ENCODE measurements at regions not wholly inside any gene's neighbourhood (a gene's known extent, or its start where the extent isn't known, plus 50 kb on each side); places are given as distances from the start of the nearest gene placed in this dataset.
"Not testable (repeated sequence)": the region's sequence is repeated elsewhere in the genome, so short reads cannot be mapped to it uniquely, and the experiment has no call there.

GRCh38 chr5:36418152-36418979, 116.7 kb upstream of the RANBP3L start:
- ATAC-seq: no peak

GRCh38 chr5:36421256-36421655, 119.6 kb upstream of the RANBP3L start:
- no peak for DNase-seq (ENCODE audit: low spot score)

More at GRCh38 chr5:36418152-36418979, 116.7 kb upstream of the RANBP3L start:
- peak overlapping the region in 1 of 2 donors; percentile 38 for H3K27ac Mint-ChIP-seq
- peaks cover 0 to 15% of the 10 kb centered on the region in 2 donors for H3K4me1 Mint-ChIP-seq (ENCODE audit: low read depth in 2 of 2)
- no peak overlapping the region for H3K4me3 Mint-ChIP-seq
- no peak for DNase-seq (ENCODE audit: low spot score)
- H3K36me3 Mint-ChIP-seq: no peaks in the 10 kb centered on the region
- no peaks in the 10 kb centered on the region for H3K9me3 Mint-ChIP-seq
- peaks cover 4 to 6% of the 10 kb centered on the region in 2 donors for H3K27me3 Mint-ChIP-seq

GRCh38 chr5:36422952-36423351, 121.2 kb upstream of the RANBP3L start:
- Mint-ChIP-seq H3K9me3 (no peaks in the 10 kb centered on the region), H3K27me3 (no peaks in the 10 kb centered on the region), H3K4me3 (no peak overlapping the region), H3K36me3 (no peaks in the 10 kb centered on the region), H3K27ac (no peak overlapping the region), H3K4me1 (ENCODE audit: low read depth in 2 of 2) (peaks cover 0 to 15% of the 10 kb centered on the region in 2 donors)
- no peak for ATAC-seq
- no peak for DNase-seq (ENCODE audit: low spot score)

More at GRCh38 chr5:36421256-36421655, 119.6 kb upstream of the RANBP3L start:
- H3K4me1 Mint-ChIP-seq (ENCODE audit: low read depth in 2 of 2): peaks cover 0 to 15% of the 10 kb centered on the region in 2 donors
- no peak for ATAC-seq
- no peak overlapping the region for H3K4me3 Mint-ChIP-seq
- H3K27ac Mint-ChIP-seq: no peak overlapping the region
- no peaks in the 10 kb centered on the region for H3K27me3 Mint-ChIP-seq
- no peaks in the 10 kb centered on the region for H3K9me3 Mint-ChIP-seq
- H3K36me3 Mint-ChIP-seq: no peaks in the 10 kb centered on the region

GRCh38 chr5:36423578-36424307, 122.0 kb upstream of the RANBP3L start:
- H3K27me3 Mint-ChIP-seq: peaks cover 0 to 2% of the 10 kb centered on the region in 2 donors

GRCh38 chr5:36426070-36426469, 124.4 kb upstream of the RANBP3L start:
- not testable (repeated sequence) for H3K9me3 Mint-ChIP-seq; H3K36me3 Mint-ChIP-seq; H3K4me1 Mint-ChIP-seq (ENCODE audit: low read depth in 2 of 2); ATAC-seq; H3K27ac Mint-ChIP-seq; H3K4me3 Mint-ChIP-seq; DNase-seq (ENCODE audit: low spot score)
- H3K27me3 Mint-ChIP-seq: peaks cover 9 to 25% of the 10 kb centered on the region in 2 donors

More at GRCh38 chr5:36423578-36424307, 122.0 kb upstream of the RANBP3L start:
- DNase-seq (ENCODE audit: low spot score) (no peak), ATAC-seq (no peak)
- H3K27ac Mint-ChIP-seq: no peak overlapping the region
- H3K4me1 Mint-ChIP-seq (ENCODE audit: low read depth in 2 of 2): peaks cover 0 to 12% of the 10 kb centered on the region in 2 donors
- H3K9me3 Mint-ChIP-seq: no peaks in the 10 kb centered on the region
- no peak overlapping the region for H3K4me3 Mint-ChIP-seq
- no peaks in the 10 kb centered on the region for H3K36me3 Mint-ChIP-seq

- Mint-ChIP-seq H3K27me3 (peaks cover 13 to 48% of the 10 kb centered on the region in 2 donors), H3K9me3 (no peaks in the 10 kb centered on the region), H3K36me3 (no peaks in the 10 kb centered on the region), H3K4me3 (no peak overlapping the region), H3K4me1 (ENCODE audit: low read depth in 2 of 2) (no peaks in the 10 kb centered on the region), H3K27ac (no peak overlapping the region)
- ATAC-seq (no peak), DNase-seq (ENCODE audit: low spot score) (no peak)
Measured at GRCh38 chr5:36435516-36435915, 133.8 kb upstream of the RANBP3L start.

- H3K9me3 Mint-ChIP-seq: no peaks in the 10 kb centered on the region
- DNase-seq (ENCODE audit: low spot score) (no peak), ATAC-seq (no peak)
- H3K27ac Mint-ChIP-seq: no peak overlapping the region
- no peak overlapping the region for H3K4me3 Mint-ChIP-seq
- no peaks in the 10 kb centered on the region for H3K36me3 Mint-ChIP-seq
- H3K27me3 Mint-ChIP-seq: peaks cover 10 to 45% of the 10 kb centered on the region in 2 donors
- H3K4me1 Mint-ChIP-seq (ENCODE audit: low read depth in 2 of 2): no peaks in the 10 kb centered on the region
Measured at GRCh38 chr5:36436306-36436705, 134.6 kb upstream of the RANBP3L start.

- no peak overlapping the region for H3K27ac Mint-ChIP-seq
- DNase-seq (ENCODE audit: low spot score): no peak
- peaks cover 14 to 51% of the 10 kb centered on the region in 2 donors for H3K27me3 Mint-ChIP-seq
- H3K9me3 Mint-ChIP-seq: no peaks in the 10 kb centered on the region
- no peaks in the 10 kb centered on the region for H3K4me1 Mint-ChIP-seq (ENCODE audit: low read depth in 2 of 2)
- no peak for ATAC-seq
- H3K4me3 Mint-ChIP-seq: no peak overlapping the region
- H3K36me3 Mint-ChIP-seq: no peaks in the 10 kb centered on the region
Measured at GRCh38 chr5:36438765-36439561, 137.3 kb upstream of the RANBP3L start.

- H3K4me1 Mint-ChIP-seq (ENCODE audit: low read depth in 2 of 2): no peaks in the 10 kb centered on the region
Measured at GRCh38 chr5:36440300-36440699, 138.6 kb upstream of the RANBP3L start.

GRCh38 chr5:36441280-36441679, 139.6 kb upstream of the RANBP3L start:
- H3K9me3 Mint-ChIP-seq: no peaks in the 10 kb centered on the region
- no peak overlapping the region for H3K4me3 Mint-ChIP-seq
- no peaks in the 10 kb centered on the region for H3K36me3 Mint-ChIP-seq
- H3K27ac Mint-ChIP-seq: no peak overlapping the region
- H3K27me3 Mint-ChIP-seq: peaks cover 13 to 46% of the 10 kb centered on the region in 2 donors
- no peaks in the 10 kb centered on the region for H3K4me1 Mint-ChIP-seq (ENCODE audit: low read depth in 2 of 2)
- no peak for DNase-seq (ENCODE audit: low spot score)
- ATAC-seq: no peak

More at GRCh38 chr5:36440300-36440699, 138.6 kb upstream of the RANBP3L start:
- Mint-ChIP-seq H3K36me3 (no peaks in the 10 kb centered on the region), H3K9me3 (no peaks in the 10 kb centered on the region), H3K27me3 (peaks cover 15 to 54% of the 10 kb centered on the region in 2 donors), H3K4me3 (no peak overlapping the region), H3K27ac (no peak overlapping the region)
- no peak for DNase-seq (ENCODE audit: low spot score)
- no peak for ATAC-seq

GRCh38 chr5:36442352-36442751, 140.7 kb upstream of the RANBP3L start:
- ATAC-seq (no peak), DNase-seq (ENCODE audit: low spot score) (no peak)
- Mint-ChIP-seq H3K4me1 (ENCODE audit: low read depth in 2 of 2) (no peaks in the 10 kb centered on the region), H3K27ac (no peak overlapping the region), H3K27me3 (peaks cover 10 to 35% of the 10 kb centered on the region in 2 donors), H3K9me3 (no peaks in the 10 kb centered on the region), H3K4me3 (no peak overlapping the region), H3K36me3 (no peaks in the 10 kb centered on the region)

- DNase-seq (ENCODE audit: low spot score) (no peak), ATAC-seq (no peak)
- no peaks in the 10 kb centered on the region for H3K9me3 Mint-ChIP-seq
- H3K27me3 Mint-ChIP-seq: peaks cover 10 to 32% of the 10 kb centered on the region in 2 donors
- H3K4me3 Mint-ChIP-seq: no peak overlapping the region
- no peaks in the 10 kb centered on the region for H3K36me3 Mint-ChIP-seq
- H3K27ac Mint-ChIP-seq: no peak overlapping the region
- H3K4me1 Mint-ChIP-seq (ENCODE audit: low read depth in 2 of 2): no peaks in the 10 kb centered on the region
Measured at GRCh38 chr5:36442796-36443195, 141.1 kb upstream of the RANBP3L start.

GRCh38 chr5:36443941-36444340, 142.2 kb upstream of the RANBP3L start:
- DNase-seq (ENCODE audit: low spot score): no peak
- Mint-ChIP-seq H3K4me3 (no peak overlapping the region), H3K9me3 (no peaks in the 10 kb centered on the region), H3K4me1 (ENCODE audit: low read depth in 2 of 2) (no peaks in the 10 kb centered on the region), H3K27ac (no peak overlapping the region), H3K27me3 (peaks cover 9 to 25% of the 10 kb centered on the region in 2 donors), H3K36me3 (no peaks in the 10 kb centered on the region)
- ATAC-seq: no peak

Data from natural killer cell treated with Interleukin-12 subunit alpha and Interleukin-12 subunit beta and Interleukin-15 and Interleukin-18, amount 100 ng/mL, for 72 hours (primary cell).